CD1c-positive myeloid dendritic cell (primary cell): ENCODE measurements at regions not wholly inside any gene's neighbourhood (a gene's known extent, or its start where the extent isn't known, plus 50 kb on each side); places are given as distances from the start of the nearest gene placed in this dataset.
"Not testable (repeated sequence)": the region's sequence is repeated elsewhere in the genome, so short reads cannot be mapped to it uniquely, and the experiment has no call there.

Experiments used
- DNase-seq: peaks from one replicate; pipeline ENCODE4 v3.0.0-alpha.2; 2016; ENCODE audit errors: extremely low spot score

- no peak for DNase-seq
Measured at GRCh38 chr17:33941744-33942143, 313.3 kb upstream of the CCL2 start.

- no peak for DNase-seq
Measured at GRCh38 chr17:33942414-33942813, 312.7 kb upstream of the CCL2 start.

DNA sequence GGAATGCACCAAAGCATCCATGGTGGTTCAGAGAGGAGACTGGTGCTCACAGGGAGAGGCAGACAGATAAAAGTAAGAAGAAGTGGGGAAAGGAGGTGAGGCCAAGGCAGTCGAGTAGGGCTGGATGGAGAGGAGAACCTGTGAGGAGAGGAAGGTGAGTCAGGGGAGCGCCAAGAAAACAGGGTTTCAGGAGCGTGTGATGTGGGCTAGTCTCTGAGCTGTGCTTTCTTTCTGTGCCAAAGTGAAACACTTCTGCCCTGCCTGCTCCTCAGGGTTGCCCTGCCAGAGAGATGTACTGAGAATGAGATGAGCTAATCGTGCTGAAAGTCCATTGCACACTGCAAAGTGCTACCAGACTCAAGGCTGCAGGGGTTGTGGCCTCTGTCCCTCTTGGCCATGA lies 310.7 kb upstream of the CCL2 start:
- no peak for DNase-seq

DNA sequence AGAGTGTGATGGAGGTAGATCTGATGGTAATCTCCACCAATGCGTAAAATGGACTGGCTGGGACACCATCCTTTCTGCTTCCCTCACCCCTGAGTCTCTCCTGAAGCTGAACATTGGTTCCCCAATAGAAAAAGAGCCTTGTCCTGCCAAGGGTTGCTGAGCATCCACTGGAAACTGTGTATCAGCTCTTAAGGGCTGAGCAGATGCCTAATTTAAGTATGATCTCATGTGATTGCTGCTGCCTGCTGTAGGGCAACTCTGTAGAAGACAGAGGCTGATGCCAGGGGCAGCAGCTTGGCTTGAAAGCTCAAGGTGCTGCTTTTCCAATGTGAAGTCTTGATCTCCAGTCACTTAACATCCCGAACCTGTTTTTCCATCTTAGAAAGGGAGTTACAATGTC lies 310.3 kb upstream of the CCL2 start:
- DNase-seq = no peak

GRCh38 chr17:33945646-33946546 lies 309.2 kb upstream of the CCL2 start:
- no peak for DNase-seq

DNA sequence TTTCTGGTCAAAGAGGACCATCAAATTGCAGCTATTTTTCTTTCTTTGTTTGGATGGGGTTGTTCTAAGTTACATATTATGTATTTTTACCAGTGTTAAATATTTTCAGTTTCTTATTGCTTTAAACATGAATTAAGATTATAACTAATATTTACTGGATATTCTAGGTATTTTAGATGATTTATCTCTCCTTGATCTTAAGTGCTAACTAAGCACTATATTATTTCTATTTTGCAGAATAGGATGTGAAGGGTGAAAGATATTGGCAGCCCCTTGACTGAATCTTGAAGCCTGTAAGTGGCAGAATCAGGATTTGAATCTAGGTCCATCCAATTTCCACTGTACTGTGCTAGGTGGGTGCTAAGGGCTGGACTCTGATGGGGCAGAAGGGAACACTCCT lies 307.3 kb upstream of the CCL2 start:
- DNase-seq = no peak

- no peak for DNase-seq
Measured at GRCh38 chr17:33948309-33948708, 306.8 kb upstream of the CCL2 start.

- DNase-seq = no peak
Measured at GRCh38 chr17:33949100-33949499, 306.0 kb upstream of the CCL2 start.

GRCh38 chr17:33950061-33950460 lies 305.0 kb upstream of the CCL2 start:
- no peak for DNase-seq

GRCh38 chr17:33952425-33952824 lies 302.7 kb upstream of the CCL2 start:
- DNase-seq = no peak

DNA sequence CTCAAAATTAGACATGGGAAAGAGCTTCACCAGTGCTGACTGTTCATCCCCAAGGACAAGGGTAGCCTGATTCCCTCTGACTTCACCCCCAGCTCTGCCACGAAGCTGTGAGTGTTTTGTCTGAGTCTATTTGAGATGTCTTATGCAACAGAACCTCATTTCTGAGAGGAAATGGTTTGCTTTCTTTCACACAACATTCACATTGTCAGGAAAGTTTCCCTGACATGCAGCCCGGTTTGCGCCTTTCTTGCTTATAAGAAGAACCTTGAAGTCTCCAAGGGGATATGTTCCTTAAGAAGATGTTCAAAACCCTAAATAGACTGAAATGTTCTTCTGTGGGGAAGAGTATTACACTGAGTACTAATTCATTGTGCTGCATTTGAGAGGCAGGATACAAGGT lies 300.5 kb upstream of the CCL2 start:
- DNase-seq = no peak

- DNase-seq = no peak
Measured at GRCh38 chr17:33955461-33955860, 299.6 kb upstream of the CCL2 start.

DNA sequence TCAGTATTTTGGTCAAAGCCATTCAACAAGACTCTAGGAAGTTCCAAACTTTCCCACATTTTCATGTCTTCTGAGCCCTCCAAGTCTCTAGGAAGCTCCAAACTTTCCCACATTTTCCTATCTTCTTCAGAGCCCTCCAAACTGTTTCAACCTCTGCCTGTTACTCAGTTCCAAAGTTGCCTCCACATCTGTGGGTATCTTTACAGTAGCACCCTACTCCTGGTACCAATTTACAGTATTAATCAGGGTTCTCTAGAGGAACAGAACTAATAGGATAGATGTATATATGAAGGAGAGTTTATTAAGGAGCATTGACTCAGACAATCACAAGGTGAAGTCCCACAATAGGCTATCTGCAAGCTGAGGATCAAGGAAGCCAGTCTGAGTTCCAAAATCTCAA lies 296.0 kb upstream of the CCL2 start:
- not testable (repeated sequence) for DNase-seq

GRCh38 chr17:33962857-33963655 lies 292.0 kb upstream of the CCL2 start:
- peak; percentile 60 for DNase-seq

- DNase-seq = peak; percentile 67
Measured at GRCh38 chr17:33964344-33964979, 290.6 kb upstream of the CCL2 start.

- no peak for DNase-seq
Measured at GRCh38 chr17:33966410-33967059, 288.6 kb upstream of the CCL2 start.

DNA sequence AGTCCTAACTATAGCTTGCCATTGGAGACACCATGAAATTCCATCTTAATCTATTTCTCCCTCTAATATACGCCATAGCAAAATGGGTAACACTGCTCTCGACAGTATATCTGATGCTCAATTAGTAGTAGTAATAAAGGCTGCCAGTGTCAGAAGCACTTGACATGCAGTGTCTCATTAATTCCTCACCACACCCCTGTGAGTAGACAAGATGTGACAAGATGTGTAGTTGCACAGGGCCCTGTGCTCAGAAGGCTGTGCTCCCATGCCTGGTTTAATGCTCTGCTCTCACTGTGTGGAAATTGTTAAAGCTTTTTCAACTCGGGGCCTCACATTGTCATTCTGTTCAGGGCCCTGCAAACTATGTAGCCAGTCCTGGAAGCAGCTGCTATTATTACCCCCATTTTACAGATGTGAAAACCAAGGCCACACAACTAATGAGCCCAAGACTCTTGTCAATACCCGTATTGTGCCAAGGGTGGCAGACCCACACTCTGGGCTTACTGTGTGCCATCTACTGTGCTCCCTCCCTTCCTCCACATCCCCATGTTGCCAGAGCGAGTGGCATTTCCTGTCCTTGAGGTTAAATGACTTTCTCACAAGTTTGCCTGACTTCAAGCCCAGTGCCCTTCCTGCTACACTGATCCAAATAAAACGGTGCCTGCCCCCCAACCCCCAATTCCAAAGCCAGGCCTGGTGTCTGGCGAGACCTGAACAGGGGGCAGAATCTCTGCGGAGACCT lies 287.3 kb upstream of the CCL2 start:
- no peak for DNase-seq

- peak; percentile 10 for DNase-seq
Measured at GRCh38 chr17:33968350-33969044, 286.6 kb upstream of the CCL2 start.

DNA sequence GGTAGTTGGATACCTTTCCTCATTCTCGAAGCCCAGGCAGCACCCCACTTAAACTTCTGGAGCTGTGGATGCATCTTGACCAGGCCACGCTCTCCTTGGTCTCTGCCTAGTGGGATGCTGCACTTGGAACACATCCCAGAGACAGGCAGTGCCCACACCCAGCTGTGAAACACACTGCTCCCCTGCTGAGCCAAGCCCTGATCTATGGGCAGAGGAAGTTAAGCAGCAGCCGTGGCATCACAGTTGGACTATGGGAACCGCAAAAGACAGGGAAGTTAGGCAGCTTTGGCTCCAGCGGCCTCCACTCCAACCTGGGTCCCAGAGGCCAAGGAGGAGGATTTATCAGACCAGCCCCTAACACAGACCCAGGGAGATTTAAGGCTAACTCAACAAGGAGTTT lies 284.8 kb upstream of the CCL2 start:
- DNase-seq = peak; percentile 17

GRCh38 chr17:33972763-33973162 lies 282.3 kb upstream of the CCL2 start:
- DNase-seq = no peak

- no peak for DNase-seq
Measured at GRCh38 chr17:33973491-33973890, 281.6 kb upstream of the CCL2 start.
